HepG2 (cell line): ENCODE measurements at regions not wholly inside any gene's neighbourhood (a gene's known extent, or its start where the extent isn't known, plus 50 kb on each side); places are given as distances from the start of the nearest gene placed in this dataset.

Experiments
- CTCF ChIP-seq: sonication (generic); formaldehyde crosslinking; IDR thresholded peaks from 2 replicates; pipeline ENCODE4 v1.5.0; 2020; ENCODE audit warnings: mild to moderate bottlenecking, missing genetic modification reagents, moderate library complexity
- RFX5 ChIP-seq: IDR thresholded peaks from 2 replicates; pipeline ENCODE4 v1.6.1; 2011; ENCODE audit warnings: low read depth, low read length, improper control_type of control experiment
- SMC3 ChIP-seq: IDR thresholded peaks from 2 replicates; pipeline ENCODE4 v1.6.1; 2011; ENCODE audit warnings: low read length, improper control_type of control experiment
- ZNF776 ChIP-seq: sonication (generic); formaldehyde crosslinking; IDR thresholded peaks from 2 replicates; pipeline ENCODE4 v1.4.0; 2020; ENCODE audit warnings: mild to moderate bottlenecking, missing genetic modification reagents
- TF ChIP-seq, protein P1 (sequence below): sonication (generic); formaldehyde crosslinking; conservative IDR thresholded peaks from 2 replicates; pipeline ENCODE4 v1.4.0; 2020; ENCODE audit warnings: mild to moderate bottlenecking, missing genetic modification reagents, moderate library complexity

DNA sequence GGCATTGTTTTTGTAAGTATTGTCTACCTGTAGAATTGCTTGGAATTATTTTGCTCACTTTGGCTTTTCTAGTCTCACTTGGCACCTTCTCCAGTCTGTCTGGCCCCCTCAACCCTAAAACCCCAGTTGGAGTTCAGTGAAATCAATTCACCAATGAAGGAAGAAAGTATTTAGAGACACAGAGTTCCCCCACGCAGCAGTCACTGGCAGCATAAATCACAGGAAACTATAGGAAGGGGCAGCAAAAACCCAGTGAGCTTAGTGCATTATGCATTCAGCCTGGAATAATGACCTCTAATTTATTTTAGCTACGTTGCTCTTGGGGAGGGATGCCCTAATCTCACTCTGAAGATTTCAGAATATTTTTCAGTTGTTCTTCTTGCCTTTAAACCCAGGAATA, 204.7 kb upstream of the BLID start:
- no peak for TF ChIP-seq ZNF776 (CRISPR knock-in tag)
- TF ChIP-seq, protein P1, sequence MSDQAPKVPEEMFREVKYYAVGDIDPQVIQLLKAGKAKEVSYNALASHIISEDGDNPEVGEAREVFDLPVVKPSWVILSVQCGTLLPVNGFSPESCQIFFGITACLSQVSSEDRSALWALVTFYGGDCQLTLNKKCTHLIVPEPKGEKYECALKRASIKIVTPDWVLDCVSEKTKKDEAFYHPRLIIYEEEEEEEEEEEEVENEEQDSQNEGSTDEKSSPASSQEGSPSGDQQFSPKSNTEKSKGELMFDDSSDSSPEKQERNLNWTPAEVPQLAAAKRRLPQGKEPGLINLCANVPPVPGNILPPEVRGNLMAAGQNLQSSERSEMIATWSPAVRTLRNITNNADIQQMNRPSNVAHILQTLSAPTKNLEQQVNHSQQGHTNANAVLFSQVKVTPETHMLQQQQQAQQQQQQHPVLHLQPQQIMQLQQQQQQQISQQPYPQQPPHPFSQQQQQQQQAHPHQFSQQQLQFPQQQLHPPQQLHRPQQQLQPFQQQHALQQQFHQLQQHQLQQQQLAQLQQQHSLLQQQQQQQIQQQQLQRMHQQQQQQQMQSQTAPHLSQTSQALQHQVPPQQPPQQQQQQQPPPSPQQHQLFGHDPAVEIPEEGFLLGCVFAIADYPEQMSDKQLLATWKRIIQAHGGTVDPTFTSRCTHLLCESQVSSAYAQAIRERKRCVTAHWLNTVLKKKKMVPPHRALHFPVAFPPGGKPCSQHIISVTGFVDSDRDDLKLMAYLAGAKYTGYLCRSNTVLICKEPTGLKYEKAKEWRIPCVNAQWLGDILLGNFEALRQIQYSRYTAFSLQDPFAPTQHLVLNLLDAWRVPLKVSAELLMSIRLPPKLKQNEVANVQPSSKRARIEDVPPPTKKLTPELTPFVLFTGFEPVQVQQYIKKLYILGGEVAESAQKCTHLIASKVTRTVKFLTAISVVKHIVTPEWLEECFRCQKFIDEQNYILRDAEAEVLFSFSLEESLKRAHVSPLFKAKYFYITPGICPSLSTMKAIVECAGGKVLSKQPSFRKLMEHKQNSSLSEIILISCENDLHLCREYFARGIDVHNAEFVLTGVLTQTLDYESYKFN (CRISPR knock-in tag): no peak
- no peak for TF ChIP-seq SMC3
- TF ChIP-seq CTCF: no peak
- TF ChIP-seq RFX5: no peak
